CD4-positive, alpha-beta memory T cell (primary cell): ENCODE measurements at regions not wholly inside any gene's neighbourhood (a gene's known extent, or its start where the extent isn't known, plus 50 kb on each side); places are given as distances from the start of the nearest gene placed in this dataset.

Source experiments
- CTCF ChIA-PET: fragments of 350-600 bp; sonication (Branson Sonifier 250); formaldehyde crosslinking; loops from one replicate; lab custom pipeline; 2021; ENCODE audit warnings: inconsistent platforms; ENCODE audit not compliant: partially characterized antibody; lab: Charles Lee
- POLR2A ChIA-PET: fragments of 350-600 bp; sonication (Branson Sonifier 250); formaldehyde crosslinking; loops from one replicate; lab custom pipeline; 2021; ENCODE audit not compliant: partially characterized antibody; lab: Charles Lee
- DNase-seq, 5 donors: peaks; one replicate each; pipeline versions ENCODE4 v3.0.0 to v3.0.0-alpha.2; 2020 to 2022; ENCODE audit warnings: mixed read lengths in 1 of 5
- H3K27ac ChIP-seq: one replicate; pipeline ENCODE4 v1.7.0; 2013; ENCODE audit warnings: low read depth, low read length
- H3K27me3 ChIP-seq: 2 replicates; pipeline ENCODE4 v1.7.0; 2013; ENCODE audit warnings: mild to moderate bottlenecking, low read length, moderate library complexity; ENCODE audit not compliant: insufficient read depth
- H3K36me3 ChIP-seq: 2 replicates; pipeline ENCODE4 v1.7.0; 2013; ENCODE audit warnings: mild to moderate bottlenecking, low read length, moderate library complexity; ENCODE audit not compliant: insufficient read depth
- H3K4me1 ChIP-seq: 2 replicates; pipeline ENCODE4 v1.7.0; 2013; ENCODE audit warnings: mild to moderate bottlenecking, low read length, moderate library complexity; ENCODE audit not compliant: insufficient read depth
- H3K4me3 ChIP-seq, 2 donors: one replicate each; pipeline ENCODE4 v1.7.0; 2013; ENCODE audit warnings: low read length in 2 of 2, mild to moderate bottlenecking in 1 of 2
- H3K9me3 ChIP-seq, 2 donors: one replicate each; pipeline ENCODE4 v1.7.0; 2013; ENCODE audit warnings: low read length in 2 of 2, control low read depth in 1 of 2; ENCODE audit not compliant: control insufficient read depth in 1 of 2
- H3K27ac Mint-ChIP-seq, 7 donors: one replicate each; pipeline ENCODE4 v1.8.0; 2020 to 2021; ENCODE audit warnings: mixed read lengths in 7 of 7, mild to moderate bottlenecking in 6 of 7, inconsistent platforms in 3 of 7, moderate library complexity in 3 of 7
- H3K27me3 Mint-ChIP-seq, 2 donors: one replicate each; pipeline ENCODE4 v1.8.0; 2020 to 2021; ENCODE audit warnings: mixed read lengths in 2 of 2
- H3K36me3 Mint-ChIP-seq, 2 donors: one replicate each; pipeline ENCODE4 v1.8.0; 2020 to 2021; ENCODE audit warnings: mixed read lengths in 2 of 2, inconsistent platforms in 1 of 2, mild to moderate bottlenecking in 1 of 2
- H3K4me1 Mint-ChIP-seq, 4 donors: one replicate each; pipeline ENCODE4 v1.8.0; 2020 to 2021; ENCODE audit warnings: mixed read lengths in 4 of 4, mild to moderate bottlenecking in 1 of 4
- H3K4me3 Mint-ChIP-seq, 8 donors: one replicate each; pipeline ENCODE4 v1.8.0; 2020 to 2021; ENCODE audit warnings: mixed read lengths in 8 of 8, mild to moderate bottlenecking in 7 of 8, moderate library complexity in 6 of 8, inconsistent platforms in 3 of 8
- H3K9me3 Mint-ChIP-seq, 8 donors: one replicate each; pipeline ENCODE4 v1.8.0; 2020 to 2021; ENCODE audit warnings: mixed read lengths in 8 of 8, mild to moderate bottlenecking in 5 of 8, inconsistent platforms in 3 of 8, moderate library complexity in 1 of 8
- intact Hi-C: fragments of 100-400 bp; cut with micrococcal nuclease; formaldehyde crosslinking; loops from one replicate; pipeline ENCODE4 v1.15.1; 2023

GRCh38 chr1:238499021-238499420, 608.3 kb upstream of the ZP4 start:
- peaks cover 0 to 9% (median 3%) of the 10 kb centered on the region in 8 donors for H3K9me3 Mint-ChIP-seq
- no peaks in the 10 kb centered on the region for H3K36me3 ChIP-seq
- H3K27me3 ChIP-seq, result no peaks in the 10 kb centered on the region
- H3K27ac ChIP-seq, result no peak overlapping the region
- H3K27ac Mint-ChIP-seq, result no peak overlapping the region
- no peaks in the 10 kb centered on the region for H3K36me3 Mint-ChIP-seq
- intact Hi-C loops, result no loop called here
- H3K4me1 Mint-ChIP-seq, result no peaks in the 10 kb centered on the region
- peaks cover 0 to 4% of the 10 kb centered on the region in 2 donors for H3K9me3 ChIP-seq
- no peak overlapping the region for H3K4me3 ChIP-seq
- POLR2A ChIA-PET, result no interaction called here
- no peak for DNase-seq
- no peaks in the 10 kb centered on the region for H3K4me1 ChIP-seq
- no peaks in the 10 kb centered on the region for H3K27me3 Mint-ChIP-seq
- H3K4me3 Mint-ChIP-seq, result no peak overlapping the region
- CTCF ChIA-PET, result no interaction called here

- no peaks in the 10 kb centered on the region for H3K4me1 Mint-ChIP-seq
- ChIA-PET POLR2A (no interaction called here), CTCF (no interaction called here)
- no peak overlapping the region for H3K4me3 ChIP-seq
- no peaks in the 10 kb centered on the region for H3K36me3 ChIP-seq
- no peaks in the 10 kb centered on the region for H3K36me3 Mint-ChIP-seq
- H3K4me1 ChIP-seq, result no peaks in the 10 kb centered on the region
- H3K9me3 Mint-ChIP-seq, result peaks cover 0 to 13% (median 3%) of the 10 kb centered on the region in 8 donors
- no peak for DNase-seq
- intact Hi-C loops, result no loop called here
- H3K9me3 ChIP-seq, result no peaks in the 10 kb centered on the region
- H3K27ac Mint-ChIP-seq, result no peak overlapping the region
- H3K4me3 Mint-ChIP-seq, result no peak overlapping the region
- H3K27ac ChIP-seq, result no peak overlapping the region
- no peaks in the 10 kb centered on the region for H3K27me3 Mint-ChIP-seq
- no peaks in the 10 kb centered on the region for H3K27me3 ChIP-seq
Measured at GRCh38 chr1:238492271-238492670, 601.5 kb upstream of the ZP4 start.

GRCh38 chr1:238491265-238491664, 600.5 kb upstream of the ZP4 start:
- H3K36me3 Mint-ChIP-seq, result no peaks in the 10 kb centered on the region
- intact Hi-C loops, result no loop called here
- peaks cover 0 to 10% (median 3%) of the 10 kb centered on the region in 8 donors for H3K9me3 Mint-ChIP-seq
- no peaks in the 10 kb centered on the region for H3K4me1 Mint-ChIP-seq
- Histone ChIP-seq H3K27me3 (no peaks in the 10 kb centered on the region), H3K9me3 (no peaks in the 10 kb centered on the region), H3K36me3 (no peaks in the 10 kb centered on the region), H3K4me1 (no peaks in the 10 kb centered on the region), H3K4me3 (no peak overlapping the region), H3K27ac (no peak overlapping the region)
- POLR2A ChIA-PET, result no interaction called here
- H3K4me3 Mint-ChIP-seq, result no peak overlapping the region
- DNase-seq, result no peak
- CTCF ChIA-PET, result no interaction called here
- no peak overlapping the region for H3K27ac Mint-ChIP-seq
- H3K27me3 Mint-ChIP-seq, result no peaks in the 10 kb centered on the region

- CTCF ChIA-PET, result no interaction called here
- intact Hi-C loops, result no loop called here
- no peaks in the 10 kb centered on the region for H3K4me1 Mint-ChIP-seq
Measured at GRCh38 chr1:238489006-238489405, 598.3 kb upstream of the ZP4 start.

GRCh38 chr1:238488401-238488800, 597.7 kb upstream of the ZP4 start:
- no peak for DNase-seq
- Mint-ChIP-seq H3K27me3 (no peaks in the 10 kb centered on the region), H3K4me3 (no peak overlapping the region), H3K27ac (no peak overlapping the region), H3K36me3 (no peaks in the 10 kb centered on the region), H3K4me1 (no peaks in the 10 kb centered on the region), H3K9me3 (peaks cover 0 to 6% (median 4%) of the 10 kb centered on the region in 8 donors)
- no peaks in the 10 kb centered on the region for H3K9me3 ChIP-seq
- H3K36me3 ChIP-seq, result no peaks in the 10 kb centered on the region
- H3K4me3 ChIP-seq, result no peak overlapping the region
- intact Hi-C loops, result no loop called here
- H3K4me1 ChIP-seq, result no peaks in the 10 kb centered on the region
- POLR2A ChIA-PET, result no interaction called here
- no peak overlapping the region for H3K27ac ChIP-seq
- CTCF ChIA-PET, result no interaction called here
- no peaks in the 10 kb centered on the region for H3K27me3 ChIP-seq

More at GRCh38 chr1:238489006-238489405, 598.3 kb upstream of the ZP4 start:
- no peaks in the 10 kb centered on the region for H3K27me3 ChIP-seq
- Mint-ChIP-seq H3K4me3 (no peak overlapping the region), H3K9me3 (peaks cover 0 to 10% (median 4%) of the 10 kb centered on the region in 8 donors), H3K36me3 (no peaks in the 10 kb centered on the region), H3K27me3 (no peaks in the 10 kb centered on the region), H3K27ac (no peak overlapping the region)
- H3K4me1 ChIP-seq, result no peaks in the 10 kb centered on the region
- H3K4me3 ChIP-seq, result no peak overlapping the region
- no peaks in the 10 kb centered on the region for H3K36me3 ChIP-seq
- no peak overlapping the region for H3K27ac ChIP-seq
- no peak for DNase-seq
- POLR2A ChIA-PET, result no interaction called here
- H3K9me3 ChIP-seq, result no peaks in the 10 kb centered on the region

GRCh38 chr1:238487931-238488330, 597.2 kb upstream of the ZP4 start:
- POLR2A ChIA-PET, result no interaction called here
- no peak overlapping the region for H3K27ac Mint-ChIP-seq
- Histone ChIP-seq H3K4me3 (no peak overlapping the region), H3K4me1 (no peaks in the 10 kb centered on the region), H3K9me3 (no peaks in the 10 kb centered on the region), H3K27me3 (no peaks in the 10 kb centered on the region), H3K36me3 (no peaks in the 10 kb centered on the region), H3K27ac (no peak overlapping the region)
- intact Hi-C loops, result no loop called here
- CTCF ChIA-PET, result no interaction called here
- peaks cover 0 to 6% (median 4%) of the 10 kb centered on the region in 8 donors for H3K9me3 Mint-ChIP-seq
- no peak overlapping the region for H3K4me3 Mint-ChIP-seq
- H3K4me1 Mint-ChIP-seq, result no peaks in the 10 kb centered on the region
- H3K36me3 Mint-ChIP-seq, result no peaks in the 10 kb centered on the region
- DNase-seq, result no peak
- H3K27me3 Mint-ChIP-seq, result no peaks in the 10 kb centered on the region

- Histone ChIP-seq H3K27ac (no peak overlapping the region), H3K27me3 (no peaks in the 10 kb centered on the region), H3K36me3 (no peaks in the 10 kb centered on the region), H3K9me3 (no peaks in the 10 kb centered on the region), H3K4me1 (no peaks in the 10 kb centered on the region), H3K4me3 (no peak overlapping the region)
- ChIA-PET CTCF (no interaction called here), POLR2A (no interaction called here)
- no peaks in the 10 kb centered on the region for H3K36me3 Mint-ChIP-seq
- H3K27me3 Mint-ChIP-seq, result no peaks in the 10 kb centered on the region
- H3K9me3 Mint-ChIP-seq, result peaks cover 0 to 8% (median 4%) of the 10 kb centered on the region in 8 donors
- no peak overlapping the region for H3K27ac Mint-ChIP-seq
- H3K4me3 Mint-ChIP-seq, result no peak overlapping the region
- no peaks in the 10 kb centered on the region for H3K4me1 Mint-ChIP-seq
- DNase-seq, result no peak
- intact Hi-C loops, result no loop called here
Measured at GRCh38 chr1:238485912-238486209, 595.1 kb upstream of the ZP4 start.
